Endothelial cell of umbilical vein (primary cell): ENCODE measurements at regions not wholly inside any gene's neighbourhood (a gene's known extent, or its start where the extent isn't known, plus 50 kb on each side); places are given as distances from the start of the nearest gene placed in this dataset.

Experiments used
- BruUV-seq: library from RNA; stranded (reverse); fragments of 400-500 nt; replicated peaks from 2 replicates; lab custom pipeline; 2021; lab: Mats Ljungman, UMichigan
- CTCF ChIA-PET: fragments of 300-600, 350-600 bp; sonication (Branson Sonifier 250); formaldehyde crosslinking; loops from one replicate; lab custom pipeline; 2021; ENCODE audit warnings: antibody characterized with exemption, inconsistent platforms; lab: Charles Lee
- POLR2A ChIA-PET: fragments of 300-600, 350-600 bp; sonication (Branson Sonifier 250); formaldehyde crosslinking; loops from one replicate; lab custom pipeline; 2021; ENCODE audit warnings: antibody characterized with exemption, inconsistent platforms; lab: Charles Lee
- DNase-seq: peaks from one replicate; pipeline ENCODE4 v3.0.0-alpha.2; 2011; ENCODE audit warnings: low read depth, low spot score
- FAIRE-seq: peaks from 2 replicates; lab custom pipeline; 2011; peaks lifted over from hg19 to GRCh38; lab: Jason Lieb, UNC
- H2AFZ ChIP-seq: 2 replicates; pipeline ENCODE4 v1.6.0; 2012; ENCODE audit warnings: low read depth, low read length, control low read depth, inconsistent platforms
- H3K27ac ChIP-seq: 2 replicates; pipeline ENCODE4 v1.5.1; 2011; ENCODE audit warnings: low read depth, mild to moderate bottlenecking, control low read depth, low read length, moderate library complexity; ENCODE audit not compliant: insufficient read depth
- H3K27me3 ChIP-seq, 2 experiments: 2 replicates each; pipeline versions ENCODE4 v1.6.0 to v1.6.1; 2011; ENCODE audit warnings: low read length in 2 of 2, mixed read lengths in 1 of 2; ENCODE audit not compliant: control insufficient read depth in 2 of 2, insufficient read depth in 2 of 2
- H3K36me3 ChIP-seq, 2 experiments: 2 replicates in 1 of 2; 3 replicates in 1 of 2; pipeline ENCODE4 v1.5.1; 2011; ENCODE audit warnings: low read length in 2 of 2, mild to moderate bottlenecking in 1 of 2, moderate library complexity in 1 of 2; ENCODE audit not compliant: control insufficient read depth in 2 of 2, insufficient read depth in 2 of 2; ENCODE audit errors: extremely low read depth in 1 of 2
- H3K4me1 ChIP-seq: 3 replicates; pipeline ENCODE4 v1.5.1; 2011; ENCODE audit warnings: mild to moderate bottlenecking, low read length; ENCODE audit not compliant: control insufficient read depth, insufficient read depth; ENCODE audit errors: extremely low read depth
- H3K4me2 ChIP-seq: 2 replicates; pipeline ENCODE4 v1.6.1; 2011; ENCODE audit warnings: low read length, control low read depth, mixed read lengths; ENCODE audit not compliant: insufficient read depth
- H3K4me3 ChIP-seq, 3 experiments: fragments of 200-600 bp in 1 of 3; sonication (generic), shearing (Covaris generic) in 1 of 3; replicated peaks in 1 of 3; 2 replicates each; pipeline ENCODE4 v1.5.1; 2011 to 2016; ENCODE audit warnings: control low read depth in 3 of 3, low read length in 3 of 3, mild to moderate bottlenecking in 2 of 3, inconsistent platforms in 1 of 3, low read depth in 1 of 3, moderate library complexity in 1 of 3; ENCODE audit not compliant: insufficient read depth in 1 of 3
- H3K79me2 ChIP-seq: 2 replicates; pipeline ENCODE4 v1.6.0; 2012; ENCODE audit warnings: low read length, inconsistent platforms; ENCODE audit not compliant: control insufficient read depth, insufficient read depth
- H3K9ac ChIP-seq: replicated peaks from 2 replicates; pipeline ENCODE3; 2011; ENCODE audit warnings: low read length, control low read depth; ENCODE audit not compliant: insufficient read depth; ENCODE audit errors: extremely low read depth
- H3K9me1 ChIP-seq: replicated peaks from 3 replicates; pipeline ENCODE4 v1.6.0; 2011; ENCODE audit warnings: mild to moderate bottlenecking, low read length; ENCODE audit not compliant: control insufficient read depth, insufficient read depth; ENCODE audit errors: extremely low read depth
- H3K9me3 ChIP-seq: replicated peaks from 2 replicates; pipeline ENCODE4 v1.5.1; 2012; ENCODE audit warnings: low read length, inconsistent platforms; ENCODE audit not compliant: control insufficient read depth, insufficient read depth
- H4K20me1 ChIP-seq: replicated peaks from 2 replicates; pipeline ENCODE3; 2011; ENCODE audit warnings: mild to moderate bottlenecking, low read length; ENCODE audit not compliant: control insufficient read depth, insufficient read depth; ENCODE audit errors: extremely low read depth
- EZH2 ChIP-seq: IDR thresholded peaks from 2 replicates; pipeline ENCODE4 v1.6.1; 2012; ENCODE audit warnings: borderline replicate concordance, low read depth, mild to moderate bottlenecking, moderate library complexity, low read length, inconsistent platforms; ENCODE audit not compliant: severe bottlenecking
- FOS ChIP-seq: IDR thresholded peaks from 2 replicates; pipeline ENCODE4 v1.6.1; 2011; ENCODE audit warnings: mild to moderate bottlenecking, low read length, moderate library complexity, borderline replicate concordance; ENCODE audit not compliant: insufficient read depth
- GATA2 ChIP-seq: IDR thresholded peaks from 2 replicates; pipeline ENCODE4 v1.7.0; 2011; ENCODE audit warnings: low read depth, mild to moderate bottlenecking, moderate library complexity, mixed read lengths, low read length; ENCODE audit not compliant: insufficient read length, insufficient read depth
- JUN ChIP-seq: IDR thresholded peaks from 2 replicates; pipeline ENCODE4 v1.6.1; 2011; ENCODE audit warnings: borderline replicate concordance, low read depth; ENCODE audit not compliant: insufficient read length, insufficient read depth
- MYC ChIP-seq: IDR thresholded peaks from one replicate; pipeline ENCODE4 v1.6.1; 2011; ENCODE audit warnings: mild to moderate bottlenecking, low read depth, low read length
- POLR2A ChIP-seq: IDR thresholded peaks from 2 replicates; pipeline ENCODE4 v1.6.1; 2012; ENCODE audit warnings: low read depth, mild to moderate bottlenecking, control low read depth, low read length
- POLR2AphosphoS5 ChIP-seq: IDR thresholded peaks from 2 replicates; pipeline ENCODE4 v1.6.1; 2012; ENCODE audit warnings: low read depth, mild to moderate bottlenecking, control low read depth, low read length, moderate library complexity; ENCODE audit not compliant: insufficient read depth
- dilution Hi-C: fragments of 300-500 bp; cut with MboI; formaldehyde crosslinking; loops from one replicate; pipeline ENCODE4 v1.15.0; 2019; ENCODE audit warnings: low sequenced_read_pairs; ENCODE audit not compliant: extremely low pct_ligation_motif_present
- intact Hi-C: fragments of 100-400 bp; cut with micrococcal nuclease; formaldehyde crosslinking; loops from one replicate; pipeline ENCODE4 v1.10.0; 2022
- TF ChIP-seq, protein P1 (sequence below): IDR thresholded peaks from 2 replicates; pipeline ENCODE4 v1.6.1; 2011; ENCODE audit not compliant: insufficient read depth, insufficient read length
- TF ChIP-seq, protein P2 (sequence below), 2 donors: IDR thresholded peaks; 1 replicate in 1 of 2; 2 replicates in 1 of 2; pipeline ENCODE4 v1.5.1; 2011; ENCODE audit warnings: low read length in 2 of 2, mild to moderate bottlenecking in 2 of 2, moderate library complexity in 2 of 2, control low read depth in 1 of 2, inconsistent platforms in 1 of 2, low read depth in 1 of 2; ENCODE audit not compliant: insufficient read depth in 1 of 2; ENCODE audit errors: extremely low read depth in 1 of 2

DNA sequence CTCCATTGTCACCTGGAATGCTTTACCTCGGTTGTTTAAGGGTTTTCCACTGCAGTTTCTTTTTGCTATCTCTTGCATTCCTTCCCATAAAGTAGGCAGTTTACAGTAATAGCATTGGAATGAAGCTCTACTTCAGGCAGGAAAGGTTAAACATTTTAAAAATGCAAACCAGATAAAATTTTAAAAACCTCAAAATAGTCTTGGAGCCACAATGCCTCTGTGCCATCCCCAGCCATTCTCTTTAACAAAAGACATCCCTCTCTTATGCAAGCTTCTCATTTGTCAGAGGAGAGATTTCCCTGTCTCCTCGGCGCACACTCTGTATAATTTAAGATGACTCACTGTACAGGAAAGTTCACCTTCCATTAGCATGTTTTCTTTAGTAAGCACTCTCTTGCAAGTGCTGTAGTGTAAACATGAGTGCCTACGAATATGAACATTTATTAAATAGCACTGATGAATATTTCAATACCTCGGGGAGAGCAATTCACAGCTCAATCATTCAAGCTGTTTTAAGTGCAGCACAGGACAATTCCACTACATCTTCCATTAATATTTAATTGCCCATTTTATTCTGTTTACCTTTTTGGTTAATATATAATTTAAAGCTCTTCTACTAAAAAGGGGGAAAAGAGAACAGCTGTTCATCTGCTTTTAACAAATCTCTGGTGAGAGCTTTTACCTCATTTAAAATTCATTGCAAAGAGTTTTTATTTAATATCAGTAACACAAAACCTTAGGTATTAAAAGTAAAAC, 343.6 kb downstream of the SPATA31D1 start:
- dilution Hi-C loops (no loop called here), intact Hi-C loops (no loop called here)
- no peak overlapping the region for H3K4me2 ChIP-seq
- H3K4me1 ChIP-seq = no peaks in the 10 kb centered on the region
- H3K36me3 ChIP-seq = no peaks in the 10 kb centered on the region
- no peaks in the 10 kb centered on the region for H3K27me3 ChIP-seq
- CTCF ChIA-PET = no interaction called here
- no peak overlapping the region for H3K27ac ChIP-seq
- no peaks in the 10 kb centered on the region for H3K9me1 ChIP-seq
- H3K4me3 ChIP-seq = no peak overlapping the region
- POLR2A ChIA-PET = no interaction called here
- H4K20me1 ChIP-seq = no peaks in the 10 kb centered on the region
- H3K9me3 ChIP-seq = no peaks in the 10 kb centered on the region
- H3K9ac ChIP-seq = no peak overlapping the region
- no peak for FAIRE-seq
- H3K79me2 ChIP-seq = no peaks in the 10 kb centered on the region
- TF ChIP-seq, protein P1, sequence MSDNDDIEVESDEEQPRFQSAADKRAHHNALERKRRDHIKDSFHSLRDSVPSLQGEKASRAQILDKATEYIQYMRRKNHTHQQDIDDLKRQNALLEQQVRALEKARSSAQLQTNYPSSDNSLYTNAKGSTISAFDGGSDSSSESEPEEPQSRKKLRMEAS = no peak
- no peak overlapping the region for H2AFZ ChIP-seq
- BruUV-seq = no TSS peak
- DNase-seq = no peak

DNA sequence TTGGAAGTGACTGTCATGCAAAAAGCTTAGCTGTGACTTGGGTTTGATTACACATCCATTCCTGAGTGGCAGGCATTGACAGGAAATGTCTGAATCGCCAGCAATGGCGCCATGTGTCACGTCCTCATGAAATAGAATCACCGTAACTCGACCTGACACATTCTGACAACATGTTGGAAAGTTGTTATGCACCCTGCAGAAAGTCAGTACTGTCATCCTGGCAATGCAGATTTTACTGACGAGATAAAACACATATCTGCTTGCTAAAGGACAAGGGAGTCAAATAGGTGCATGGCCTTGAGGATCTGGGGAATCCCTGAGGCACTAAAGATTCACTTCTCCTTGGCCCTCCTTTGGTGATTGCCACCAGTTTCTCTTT, 344.2 kb downstream of the SPATA31D1 start:
- H3K9ac ChIP-seq = no peak overlapping the region
- H3K36me3 ChIP-seq = no peaks in the 10 kb centered on the region
- no peak overlapping the region for H3K27ac ChIP-seq
- BruUV-seq = no TSS peak
- no peak for FAIRE-seq
- H3K4me2 ChIP-seq = no peak overlapping the region
- intact Hi-C loops = no loop called here
- no peaks in the 10 kb centered on the region for H3K4me1 ChIP-seq
- H2AFZ ChIP-seq = no peak overlapping the region
- no peaks in the 10 kb centered on the region for H3K27me3 ChIP-seq
- H4K20me1 ChIP-seq = no peaks in the 10 kb centered on the region
- dilution Hi-C loops = no loop called here
- H3K79me2 ChIP-seq = no peaks in the 10 kb centered on the region
- H3K4me3 ChIP-seq = no peak overlapping the region
- POLR2A ChIA-PET = no interaction called here
- H3K9me1 ChIP-seq = no peaks in the 10 kb centered on the region
- no peaks in the 10 kb centered on the region for H3K9me3 ChIP-seq
- CTCF ChIA-PET = no interaction called here
- DNase-seq = no peak
- TF ChIP-seq, protein P1 = no peak
- TF ChIP-seq POLR2A (no peak), MYC (no peak), JUN (no peak), FOS (no peak), GATA2 (no peak), EZH2 (no peak), POLR2AphosphoS5 (no peak)
- TF ChIP-seq, protein P2, sequence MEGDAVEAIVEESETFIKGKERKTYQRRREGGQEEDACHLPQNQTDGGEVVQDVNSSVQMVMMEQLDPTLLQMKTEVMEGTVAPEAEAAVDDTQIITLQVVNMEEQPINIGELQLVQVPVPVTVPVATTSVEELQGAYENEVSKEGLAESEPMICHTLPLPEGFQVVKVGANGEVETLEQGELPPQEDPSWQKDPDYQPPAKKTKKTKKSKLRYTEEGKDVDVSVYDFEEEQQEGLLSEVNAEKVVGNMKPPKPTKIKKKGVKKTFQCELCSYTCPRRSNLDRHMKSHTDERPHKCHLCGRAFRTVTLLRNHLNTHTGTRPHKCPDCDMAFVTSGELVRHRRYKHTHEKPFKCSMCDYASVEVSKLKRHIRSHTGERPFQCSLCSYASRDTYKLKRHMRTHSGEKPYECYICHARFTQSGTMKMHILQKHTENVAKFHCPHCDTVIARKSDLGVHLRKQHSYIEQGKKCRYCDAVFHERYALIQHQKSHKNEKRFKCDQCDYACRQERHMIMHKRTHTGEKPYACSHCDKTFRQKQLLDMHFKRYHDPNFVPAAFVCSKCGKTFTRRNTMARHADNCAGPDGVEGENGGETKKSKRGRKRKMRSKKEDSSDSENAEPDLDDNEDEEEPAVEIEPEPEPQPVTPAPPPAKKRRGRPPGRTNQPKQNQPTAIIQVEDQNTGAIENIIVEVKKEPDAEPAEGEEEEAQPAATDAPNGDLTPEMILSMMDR (IDR thresholded peaks at IDR 0.05; ENCODE audit: extremely low read depth in 1 of 2, insufficient read depth in 1 of 2, low read depth in 1 of 2, low read length in 2 of 2) = no peak
